HepG2 (cell line): ENCODE measurements at regions not wholly inside any gene's neighbourhood (a gene's known extent, or its start where the extent isn't known, plus 50 kb on each side); places are given as distances from the start of the nearest gene placed in this dataset.

Experiments
- ARID4A ChIP-seq: sonication (generic); formaldehyde crosslinking; IDR thresholded peaks from 2 replicates; pipeline ENCODE4 v1.5.0; 2020; ENCODE audit warnings: mild to moderate bottlenecking, missing genetic modification reagents, borderline replicate concordance
- ASH2L ChIP-seq: fragments of 300-600, 200-600 bp; sonication (generic); IDR thresholded peaks from 2 replicates; pipeline ENCODE4 v1.7.0; 2017; ENCODE audit warnings: low read depth, mild to moderate bottlenecking, moderate library complexity, mixed read lengths, low read length; ENCODE audit not compliant: insufficient read length
- ATRX ChIP-seq: sonication (generic); formaldehyde crosslinking; IDR thresholded peaks from 2 replicates; pipeline ENCODE4 v1.4.0; 2020; ENCODE audit warnings: missing genetic modification reagents, borderline replicate concordance
- BRCA1 ChIP-seq: sonication (generic); formaldehyde crosslinking; IDR thresholded peaks from 2 replicates; pipeline ENCODE4 v1.4.0; 2020; ENCODE audit warnings: missing genetic modification reagents
- HMGXB4 ChIP-seq, 2 experiments: sonication (generic) in 1 of 2; formaldehyde crosslinking in 1 of 2; IDR thresholded peaks; 2 replicates each; pipeline versions ENCODE4 v1.4.0 to v1.6.1; 2018 to 2020; ENCODE audit warnings: missing genetic modification reagents in 2 of 2, borderline replicate concordance in 1 of 2, low read depth in 1 of 2, mild to moderate bottlenecking in 1 of 2, missing biosample characterization in 1 of 2
- MAZ ChIP-seq, 2 experiments: sonication (generic) in 1 of 2; formaldehyde crosslinking in 1 of 2; IDR thresholded peaks; 2 replicates each; pipeline versions ENCODE4 v1.5.0 to v1.6.1; 2012 to 2020; ENCODE audit warnings: low read depth in 2 of 2, mild to moderate bottlenecking in 2 of 2, borderline replicate concordance in 1 of 2, improper control_type of control experiment in 1 of 2, low read length in 1 of 2, missing genetic modification reagents in 1 of 2, moderate library complexity in 1 of 2
- NR2F2 ChIP-seq: IDR thresholded peaks from 2 replicates; pipeline ENCODE4 v1.6.1; 2012; ENCODE audit warnings: low read depth, inconsistent platforms, borderline replicate concordance
- THYN1 ChIP-seq: sonication (generic); formaldehyde crosslinking; IDR thresholded peaks from 2 replicates; pipeline ENCODE4 v1.8.1; 2023; ENCODE audit warnings: low read depth, mild to moderate bottlenecking, moderate library complexity, missing genetic modification reagents, borderline replicate concordance
- ZBTB3 ChIP-seq: sonication (generic); formaldehyde crosslinking; IDR thresholded peaks from 2 replicates; pipeline ENCODE4 v1.4.0; 2020; ENCODE audit warnings: low read depth, mild to moderate bottlenecking, moderate library complexity, missing genetic modification reagents, borderline replicate concordance
- ZNF142 ChIP-seq: sonication (generic); formaldehyde crosslinking; IDR thresholded peaks from 2 replicates; pipeline ENCODE4 v1.4.0; 2020; ENCODE audit warnings: missing genetic modification reagents
- ZNF251 ChIP-seq: sonication (generic); formaldehyde crosslinking; IDR thresholded peaks from 2 replicates; pipeline ENCODE4 v1.9.0; 2021; ENCODE audit warnings: mild to moderate bottlenecking, missing genetic modification reagents
- ZNF558 ChIP-seq: sonication (generic); formaldehyde crosslinking; IDR thresholded peaks from 2 replicates; pipeline ENCODE4 v1.9.0; 2022; ENCODE audit warnings: mild to moderate bottlenecking, missing genetic modification reagents, borderline replicate concordance
- ZNF564 ChIP-seq: sonication (generic); formaldehyde crosslinking; IDR thresholded peaks from 2 replicates; pipeline ENCODE4 v1.8.1; 2023; ENCODE audit warnings: mild to moderate bottlenecking, missing genetic modification reagents

GRCh38 chr20:36092398-36093024 lies 62.0 kb upstream of the EPB41L1 start (continued):
- TF ChIP-seq ARID4A (CRISPR knock-in tag) = 0 out of 2 replicates have a peak, but pooled peaks have one; percentile 23
- TF ChIP-seq ZNF251 (CRISPR knock-in tag) = no peak
- TF ChIP-seq MAZ (IDR thresholded peaks at IDR 0.05; ENCODE audit: borderline replicate concordance, low read depth, low read length) = no peak
- 0 out of 2 replicates have a peak, but pooled peaks have one; percentile 22 for TF ChIP-seq MAZ (CRISPR knock-in tag; IDR thresholded peaks at IDR 0.05; ENCODE audit: low read depth)
- no peak for TF ChIP-seq ATRX (CRISPR knock-in tag)
- TF ChIP-seq BRCA1 (CRISPR knock-in tag) = no peak
- TF ChIP-seq HMGXB4 (CRISPR knock-in tag; IDR thresholded peaks at IDR 0.05; ENCODE audit: borderline replicate concordance in 1 of 2, low read depth in 1 of 2) = 0 out of 4 replicates have a peak, but pooled peaks of 1 of the 2 experiments have one; percentile 51
- no peak for TF ChIP-seq ZNF142 (CRISPR knock-in tag)
- no peak for TF ChIP-seq THYN1 (CRISPR knock-in tag)
- TF ChIP-seq ZNF564 = 0 out of 2 replicates have a peak, but pooled peaks have one; percentile 3
- TF ChIP-seq ZNF558 = no peak
- no peak for TF ChIP-seq ZBTB3 (CRISPR knock-in tag)
- no peak for TF ChIP-seq NR2F2
- TF ChIP-seq ASH2L = no peak
